ENCODE measurements at regions not wholly inside any gene's neighbourhood (a gene's known extent, or its start where the extent isn't known, plus 50 kb on each side); places are given as distances from the start of the nearest gene placed in this dataset.

DNA sequence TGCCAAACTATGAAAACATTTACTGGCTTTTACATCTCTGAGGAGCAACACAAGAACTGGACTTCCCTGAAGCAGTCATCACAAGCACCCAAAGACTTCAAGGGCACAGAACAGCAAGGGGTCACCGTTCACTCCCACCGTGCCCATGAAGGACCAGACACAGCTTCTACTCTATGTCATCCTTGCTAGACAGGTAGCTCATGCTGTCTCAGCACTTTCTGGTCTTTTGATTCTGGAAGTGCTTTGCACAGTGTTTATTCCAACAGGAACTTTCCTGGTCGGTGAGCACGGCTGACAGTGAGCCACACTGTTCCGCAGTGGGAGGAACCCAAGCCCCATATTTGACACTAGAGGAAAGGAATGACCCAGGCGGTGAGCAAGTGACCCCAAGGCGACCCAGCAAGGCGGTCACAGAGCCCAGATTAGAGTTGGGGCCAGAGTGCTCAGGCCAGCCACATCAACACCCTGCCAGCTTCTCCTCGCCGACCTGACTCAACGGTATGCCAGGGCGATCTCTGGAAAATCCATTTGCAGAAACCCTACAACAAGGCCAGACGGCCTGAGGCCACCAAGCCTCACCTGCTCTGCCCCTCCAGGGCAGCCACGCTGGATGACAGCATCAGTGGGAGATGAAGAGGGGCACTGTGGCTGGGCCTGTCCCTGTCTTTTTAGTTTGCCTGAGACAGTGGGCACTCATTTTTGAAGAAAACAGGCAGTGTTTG is 318.6 kb downstream of the TCERG1L start:
- no peak for DNase-seq

DNA sequence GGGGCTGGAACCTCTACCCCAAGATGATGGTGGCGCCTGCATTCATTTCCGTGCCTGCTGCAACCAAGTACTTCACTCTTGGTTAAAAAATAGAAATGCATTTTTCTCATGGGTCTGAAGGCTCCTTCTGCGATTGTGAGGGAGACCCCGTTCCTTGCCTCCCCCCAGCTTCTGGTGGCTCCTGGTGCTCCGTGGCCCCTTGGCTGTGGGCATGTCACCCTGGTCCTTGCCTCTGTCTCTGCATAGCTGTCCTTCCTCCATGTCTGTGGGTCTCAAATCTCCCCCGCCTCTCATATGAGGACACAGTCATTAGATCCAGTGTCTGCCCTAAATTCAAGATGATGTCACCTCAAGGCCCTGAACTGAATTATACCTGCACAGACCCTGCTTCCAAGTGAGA is 317.9 kb downstream of the TCERG1L start:
- DNase-seq, result no peak

DNA sequence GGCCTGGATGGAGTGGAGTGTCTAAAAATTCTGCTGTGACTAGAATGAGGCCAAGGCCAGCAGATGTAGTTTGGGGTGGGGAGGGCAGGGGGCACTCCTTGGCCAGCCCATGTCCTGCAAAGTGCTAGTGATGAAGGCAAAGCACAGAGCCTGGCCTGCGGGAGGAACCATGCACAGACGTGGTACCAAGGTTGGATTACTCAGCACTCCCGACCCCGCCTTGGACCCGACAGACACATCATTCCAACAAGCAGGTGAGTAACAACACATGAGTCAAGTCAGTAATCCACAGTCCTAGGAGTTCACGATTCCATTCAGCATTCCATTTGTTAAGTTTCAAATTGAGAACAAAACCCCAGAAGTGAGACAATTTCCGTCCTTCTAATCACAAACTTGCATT is 317.3 kb downstream of the TCERG1L start:
- DNase-seq, result no peak

DNA sequence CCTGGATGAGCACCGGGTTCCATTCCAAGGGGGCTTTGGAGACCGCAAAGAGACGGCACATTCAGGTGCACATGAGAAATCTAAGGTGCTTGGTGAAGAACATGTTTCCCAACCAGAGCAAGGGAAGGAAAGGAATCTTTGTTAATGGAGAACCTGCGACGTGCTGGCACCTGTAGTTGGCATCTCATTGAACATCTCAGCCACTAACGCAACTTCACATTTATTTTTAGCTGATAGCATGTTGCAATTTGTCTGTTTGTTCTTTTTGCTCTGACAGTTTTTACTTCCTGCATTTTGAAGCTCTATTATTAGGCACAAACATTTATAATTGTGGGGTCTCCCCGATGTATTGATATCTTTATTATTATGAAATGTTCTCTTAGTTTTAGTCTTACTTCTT is 316.7 kb downstream of the TCERG1L start:
- no peak for DNase-seq

DNA sequence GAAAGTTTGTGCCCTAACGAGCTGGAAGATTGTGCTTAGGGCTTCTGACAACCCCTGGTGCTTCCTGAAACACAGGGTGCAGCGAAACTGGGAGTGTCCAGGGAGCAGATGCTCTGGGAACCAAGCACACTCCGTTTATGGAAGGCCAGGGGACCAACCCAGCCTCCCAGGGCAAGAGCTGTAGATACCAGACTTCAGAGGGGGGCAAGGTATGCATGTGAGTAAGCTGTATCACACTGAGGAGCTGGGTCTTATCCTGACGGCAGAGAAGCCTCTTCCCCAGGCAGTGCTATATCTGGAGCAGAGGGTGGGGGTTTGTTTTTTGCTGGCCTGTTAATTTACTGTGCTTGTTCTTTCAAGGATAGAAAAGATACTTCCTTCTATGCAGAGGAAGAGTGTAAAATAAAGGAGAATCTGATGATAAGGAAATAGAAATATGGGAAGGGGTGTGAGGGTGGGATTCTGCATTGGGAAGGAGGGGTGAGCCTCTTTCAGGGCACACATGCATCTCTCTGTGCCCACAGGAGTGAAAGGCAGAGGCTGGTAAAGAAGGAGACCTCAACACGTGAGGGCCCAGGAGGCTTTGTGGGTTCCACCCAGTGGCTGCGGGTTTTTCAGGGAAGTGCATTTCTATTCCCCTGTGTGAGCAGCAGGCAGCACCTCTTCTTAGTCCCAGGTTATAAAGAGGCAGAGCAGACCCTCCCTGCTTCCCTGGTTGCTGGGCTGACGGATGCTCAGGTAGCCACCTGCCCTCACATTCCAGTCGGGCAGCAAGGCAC is 314.1 kb downstream of the TCERG1L start:
- no peak for DNase-seq

DNA sequence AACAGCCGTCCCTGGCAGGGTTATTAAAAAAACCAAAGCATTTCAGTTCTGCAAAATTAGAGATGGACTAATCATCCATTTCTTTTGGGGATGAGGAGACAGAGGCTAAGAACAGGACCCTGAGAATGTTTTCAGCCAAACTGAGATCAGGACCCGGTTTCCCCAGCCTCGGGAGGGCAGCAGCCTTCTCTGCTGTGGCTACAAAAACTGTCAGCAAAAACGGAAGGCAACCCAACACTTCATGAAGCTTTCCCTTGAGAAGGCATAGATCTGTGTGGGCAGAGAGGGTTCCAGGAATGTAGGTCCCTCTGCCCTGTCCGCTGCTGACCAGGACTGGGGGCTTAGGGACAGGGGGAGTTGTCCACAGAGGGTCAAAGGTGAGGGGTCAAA is 313.5 kb downstream of the TCERG1L start:
- DNase-seq, result no peak

DNA sequence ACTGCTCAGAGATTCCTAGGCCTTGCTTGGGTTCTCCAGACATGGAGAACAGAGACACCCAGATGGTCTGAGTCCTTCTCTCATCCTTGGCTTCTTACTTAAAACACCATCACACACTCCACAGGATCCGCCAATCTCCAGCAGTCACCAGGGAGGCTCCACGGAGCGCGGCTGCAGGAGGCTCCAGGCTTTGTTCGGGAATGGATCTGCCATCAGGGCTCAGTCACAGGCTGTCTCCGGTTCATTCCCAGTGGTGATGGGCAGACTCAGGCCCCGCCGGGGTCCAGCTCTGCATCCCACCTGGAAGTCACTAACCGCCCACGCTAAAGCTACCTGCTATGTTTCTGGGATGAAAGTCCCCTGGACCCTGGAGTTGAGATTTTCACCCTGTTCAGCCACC is 312.9 kb downstream of the TCERG1L start:
- DNase-seq, result no peak

DNA sequence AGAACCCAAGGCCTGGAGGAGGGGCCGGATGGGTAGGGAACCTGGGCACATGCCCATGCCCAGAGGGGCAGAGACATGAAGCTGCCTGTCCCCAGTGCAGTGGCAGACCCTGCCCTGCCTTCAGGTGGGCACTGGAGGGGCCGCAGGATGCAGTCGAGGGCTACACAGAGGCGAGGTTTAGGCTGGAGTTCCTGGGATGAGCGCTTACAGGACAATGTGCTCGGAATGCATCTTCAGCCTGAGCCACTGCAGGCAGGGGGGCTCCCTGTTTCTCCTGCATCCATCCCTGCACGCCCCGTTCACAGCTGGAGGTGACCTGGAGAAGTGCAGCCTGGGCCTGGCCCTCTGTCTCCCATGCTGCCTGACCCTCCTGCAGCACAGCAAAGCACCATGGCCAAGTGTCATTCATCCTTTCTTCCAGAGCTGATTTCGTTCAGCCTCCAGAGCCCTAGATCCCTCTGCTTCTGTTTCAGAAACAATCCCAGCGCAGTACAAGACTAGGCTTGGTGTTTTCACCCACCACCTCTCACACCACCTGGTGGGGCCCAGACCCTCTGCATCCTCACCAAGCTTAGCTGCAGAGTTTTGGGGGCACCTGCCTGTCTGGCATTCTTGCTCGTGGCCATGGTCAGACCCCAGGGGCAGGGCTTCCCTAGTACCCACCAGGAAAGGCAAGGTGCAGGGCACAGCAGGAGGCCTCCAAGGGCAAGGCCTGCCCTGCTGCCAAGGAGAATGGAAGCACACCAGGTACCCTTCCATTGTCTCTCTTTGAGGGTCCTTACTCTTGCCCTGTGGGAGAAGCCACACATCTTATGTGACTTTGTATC is 311.9 kb downstream of the TCERG1L start:
- no peak for DNase-seq

DNA sequence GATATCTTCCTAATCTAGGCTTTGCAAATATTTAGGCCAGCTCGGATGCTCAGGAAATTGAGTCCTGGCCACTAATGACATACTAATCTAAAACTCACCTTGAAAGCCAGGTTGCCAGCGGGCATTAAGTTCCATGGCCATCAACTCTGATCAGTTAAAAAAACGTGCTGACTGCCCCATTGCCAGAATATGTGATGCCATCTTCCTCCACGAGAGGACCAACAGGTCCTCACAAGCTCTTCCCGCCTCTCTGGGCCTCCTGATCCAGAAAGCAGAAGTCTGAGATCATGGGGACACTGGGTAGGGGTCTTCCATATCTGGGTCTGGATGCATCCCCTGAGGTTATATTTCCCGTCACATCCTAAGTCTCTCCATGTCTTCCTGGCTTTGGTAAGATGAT is 311.3 kb downstream of the TCERG1L start:
- no peak for DNase-seq

DNA sequence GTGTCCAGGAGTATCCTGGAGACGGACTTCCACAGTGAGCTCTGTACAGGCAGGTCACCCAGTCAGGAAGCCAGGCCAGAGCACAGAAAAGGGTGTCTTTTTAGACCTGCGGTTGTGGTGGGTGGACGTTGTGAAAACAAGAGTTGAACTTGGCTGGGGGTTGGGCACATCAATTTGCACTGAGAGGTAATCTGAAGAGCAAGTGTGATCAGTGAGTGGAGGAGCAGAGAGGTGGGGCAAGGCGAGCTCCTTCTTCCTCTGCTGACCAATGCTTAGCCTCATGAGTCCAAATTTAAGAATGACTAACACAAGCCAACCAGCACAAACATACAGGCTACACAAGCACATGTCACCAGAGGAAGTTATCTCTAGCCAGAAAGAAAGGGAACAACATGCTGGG is 310.8 kb downstream of the TCERG1L start:
- no peak for DNase-seq

DNA sequence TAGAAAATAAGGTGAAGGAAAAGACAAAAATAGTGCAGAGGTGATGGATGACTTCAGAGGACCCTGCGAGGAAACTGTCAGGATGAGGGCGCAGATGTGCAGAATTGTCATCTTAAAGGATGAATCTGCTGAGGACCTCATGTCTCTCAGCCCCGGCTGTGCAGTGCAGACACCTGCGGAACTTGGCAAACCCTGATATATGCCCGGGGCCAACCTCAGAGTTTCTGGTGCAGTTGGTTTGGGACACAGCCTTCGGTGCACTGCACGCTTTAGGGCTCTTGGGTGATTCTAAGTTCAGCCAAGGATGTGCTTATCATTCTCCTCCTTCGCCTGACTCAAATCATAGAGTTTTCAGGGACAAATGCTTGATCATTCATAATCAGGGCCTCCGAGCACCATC is 310.1 kb downstream of the TCERG1L start:
- DNase-seq, result no peak

DNA sequence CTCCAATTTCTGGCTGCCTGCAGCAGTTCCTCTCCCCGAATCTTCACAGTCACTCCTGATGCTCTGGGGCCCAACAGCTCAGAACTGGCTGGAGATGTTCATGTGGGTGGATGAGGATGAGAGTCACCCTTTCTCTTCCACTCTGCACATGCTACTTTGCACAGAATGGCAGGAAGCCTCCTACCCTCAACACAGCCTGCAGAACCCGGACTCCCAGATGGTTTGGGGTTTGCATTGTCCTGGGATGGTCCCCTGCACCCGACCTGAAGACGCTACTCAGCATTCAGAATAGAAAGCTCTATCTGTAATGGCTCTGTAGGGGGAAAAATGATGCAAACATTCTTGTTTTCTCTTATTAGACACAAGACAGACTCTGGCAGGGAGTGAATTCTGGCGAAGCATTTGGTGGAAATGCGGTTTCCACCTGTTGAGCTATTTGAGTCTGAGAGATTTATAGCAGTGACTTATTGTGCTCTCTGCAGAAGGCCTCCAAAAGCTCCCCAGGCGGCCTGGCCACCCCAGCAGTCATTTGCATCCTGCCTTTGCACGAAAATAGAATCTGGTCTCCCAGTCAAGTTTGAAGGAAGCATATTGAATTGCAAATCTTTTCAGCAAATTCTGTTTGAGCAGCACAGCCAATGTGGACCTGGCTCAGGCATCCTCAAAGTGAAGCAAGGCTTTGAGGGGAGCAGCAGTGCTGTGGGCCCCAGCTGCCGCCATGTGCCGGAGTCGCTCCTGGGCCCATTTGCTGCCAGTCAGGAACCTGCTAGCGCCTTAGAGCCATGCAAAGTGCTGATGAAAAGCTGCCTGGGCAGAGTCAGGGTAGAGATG is 309.3 kb downstream of the TCERG1L start:
- DNase-seq, result no peak

DNA sequence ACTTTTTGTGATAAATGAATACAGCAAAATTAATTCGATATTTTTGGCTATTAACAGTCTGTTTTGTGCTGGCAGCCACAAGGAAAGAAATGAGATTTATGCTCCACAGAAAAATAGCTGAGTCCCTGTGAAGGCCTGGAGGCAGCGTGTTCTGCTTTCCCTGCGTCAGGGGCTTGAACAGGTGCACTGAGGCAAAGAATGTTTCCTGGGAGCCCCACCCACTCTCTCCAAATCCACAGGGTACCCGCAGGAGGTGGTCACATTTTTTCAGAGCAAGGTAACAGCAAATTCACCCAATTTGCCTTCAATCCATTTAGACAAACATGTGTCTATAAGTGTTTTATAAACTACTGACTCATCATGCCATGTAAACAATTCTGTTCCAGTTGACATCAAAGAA is 308.1 kb downstream of the TCERG1L start:
- no peak for DNase-seq

DNA sequence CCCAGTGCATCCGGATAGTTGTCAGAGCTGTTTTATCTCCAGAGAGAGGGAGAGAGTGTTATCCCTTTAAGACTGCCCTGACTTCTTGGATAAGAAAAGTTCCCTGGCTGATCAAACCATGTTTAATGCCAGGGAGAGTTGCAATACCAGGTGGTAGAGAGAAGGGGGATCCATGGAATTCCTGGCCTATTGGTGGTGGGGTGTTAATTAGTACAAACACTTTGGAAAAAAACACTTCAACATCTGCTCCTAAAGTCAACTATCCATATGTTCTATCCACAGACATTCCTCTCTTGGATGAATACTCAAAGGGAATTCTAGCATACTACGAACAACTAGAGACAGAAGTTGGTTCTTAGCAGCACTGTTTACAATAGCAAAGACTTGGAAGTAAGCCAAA is 307.2 kb downstream of the TCERG1L start:
- DNase-seq, result peak; percentile 57

DNA sequence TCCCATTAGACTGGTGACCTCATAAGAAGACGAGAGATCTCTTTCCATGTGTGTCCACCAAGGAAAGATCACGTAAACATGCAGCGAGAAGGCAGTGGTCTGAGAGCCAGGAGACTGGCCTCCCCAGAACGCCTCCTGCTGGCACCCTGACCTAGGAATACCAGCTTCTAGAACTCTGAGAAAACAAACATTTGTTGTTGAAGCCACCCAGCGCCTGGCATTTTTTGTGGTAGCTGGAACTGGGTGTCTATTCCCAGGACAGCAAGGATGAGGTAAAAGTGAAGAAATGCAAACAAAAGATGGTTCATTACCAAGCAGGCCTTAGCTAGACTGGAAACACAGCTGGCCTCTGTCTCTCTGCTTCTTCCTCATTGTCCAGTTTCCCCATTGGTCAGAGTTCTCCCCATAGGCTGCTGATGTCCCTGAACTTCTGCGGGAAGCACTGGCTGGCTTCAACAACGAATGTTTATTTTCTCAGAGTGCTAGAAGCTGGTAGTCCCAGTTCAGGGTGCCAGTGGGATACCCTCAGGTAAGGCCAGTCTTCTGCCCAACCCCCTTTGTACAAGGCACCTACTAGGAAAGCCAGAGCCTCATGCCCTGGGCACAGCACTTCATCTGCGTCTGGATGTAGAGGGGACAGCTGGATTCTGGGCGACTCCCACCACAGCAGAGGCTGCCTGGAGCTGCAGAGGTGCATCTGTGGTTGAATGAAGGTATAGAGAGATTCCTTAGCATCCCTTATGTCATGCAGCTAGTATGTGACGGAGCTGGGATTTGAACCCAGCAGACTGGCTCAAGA is 304.9 kb downstream of the TCERG1L start:
- DNase-seq, result no peak

DNA sequence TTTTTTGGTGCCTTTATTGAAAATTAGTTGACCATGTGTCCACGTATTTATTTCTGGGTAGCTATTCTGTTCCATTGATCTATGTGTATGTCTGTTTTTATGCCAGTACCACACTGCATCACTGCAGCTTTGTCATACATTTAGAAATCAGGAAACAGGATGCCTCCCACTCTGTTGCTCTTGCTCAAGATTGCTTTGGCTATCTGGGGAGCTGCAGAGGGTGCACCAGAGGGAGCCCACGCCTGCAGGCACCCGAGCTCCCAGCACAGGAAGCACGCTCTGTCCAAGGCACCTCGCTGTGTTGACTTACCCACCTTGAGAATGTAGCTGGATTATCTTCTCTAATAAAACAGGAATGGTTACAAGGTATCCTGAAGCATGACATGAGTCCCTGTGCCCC is 301.7 kb downstream of the TCERG1L start:
- no peak for DNase-seq

DNA sequence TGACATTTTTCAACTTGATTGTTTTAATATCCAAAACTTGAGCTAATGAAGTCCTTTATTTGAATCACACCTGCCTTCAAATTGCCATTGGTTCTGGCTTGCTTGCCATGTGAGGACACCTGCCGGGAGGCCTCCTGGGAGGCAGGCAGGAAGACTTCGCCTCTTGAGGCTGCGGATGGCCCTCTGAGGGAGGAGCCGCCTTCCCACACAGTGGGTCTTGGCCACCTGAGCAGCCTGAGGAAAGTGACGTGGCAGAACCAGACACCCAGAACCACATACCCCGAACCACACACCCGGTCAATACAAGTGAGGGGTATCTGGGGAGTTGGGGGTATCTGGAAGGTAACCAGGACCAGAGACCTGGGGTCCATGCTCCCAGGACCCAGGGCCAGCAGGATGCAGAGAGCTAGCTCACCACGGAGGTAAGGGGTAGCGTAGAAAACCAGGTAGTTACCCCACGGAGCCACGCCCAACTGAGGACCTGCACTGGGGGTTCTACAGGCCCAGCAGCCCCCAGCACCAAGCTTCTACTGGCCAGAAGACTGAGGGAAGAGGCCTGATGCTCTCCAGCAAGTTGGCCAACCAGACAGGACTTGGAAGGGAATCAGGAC is 300.5 kb downstream of the TCERG1L start:
- DNase-seq, result no peak

DNA sequence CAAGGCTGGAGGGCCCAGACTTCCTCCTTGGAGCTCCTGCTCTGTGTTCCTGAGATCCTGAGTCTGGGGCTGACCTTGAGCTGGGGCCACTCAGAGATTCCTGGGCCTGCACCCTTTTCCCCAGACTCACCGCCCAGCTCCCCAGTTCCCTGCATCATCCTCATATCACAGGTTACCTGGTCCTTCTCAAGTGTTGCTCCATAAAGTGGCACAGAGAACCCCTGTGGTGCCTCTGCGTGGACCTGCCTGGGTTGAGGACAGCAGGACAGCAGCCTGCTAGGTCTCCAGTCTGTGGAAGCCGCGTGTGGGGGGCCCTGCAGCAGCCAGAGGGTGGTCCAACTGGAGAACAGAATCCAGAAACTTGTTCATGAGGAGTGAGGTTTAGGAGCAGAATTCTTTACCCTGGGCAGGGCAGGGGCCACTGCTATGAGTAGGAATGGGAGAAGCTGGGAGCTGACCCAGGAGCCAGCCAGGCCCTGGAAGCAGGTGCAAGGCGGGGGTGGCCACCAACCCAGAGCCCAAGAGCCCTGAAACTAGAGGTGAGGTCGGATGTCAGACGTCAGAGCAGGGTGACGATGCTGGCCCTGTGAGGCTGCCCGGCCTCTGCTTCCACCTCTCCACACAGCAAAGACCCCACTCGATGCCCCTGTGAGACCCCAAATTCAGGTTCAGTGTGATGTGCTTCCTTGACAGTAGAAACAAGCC is 299.4 kb downstream of the TCERG1L start:
- DNase-seq, result no peak

DNA sequence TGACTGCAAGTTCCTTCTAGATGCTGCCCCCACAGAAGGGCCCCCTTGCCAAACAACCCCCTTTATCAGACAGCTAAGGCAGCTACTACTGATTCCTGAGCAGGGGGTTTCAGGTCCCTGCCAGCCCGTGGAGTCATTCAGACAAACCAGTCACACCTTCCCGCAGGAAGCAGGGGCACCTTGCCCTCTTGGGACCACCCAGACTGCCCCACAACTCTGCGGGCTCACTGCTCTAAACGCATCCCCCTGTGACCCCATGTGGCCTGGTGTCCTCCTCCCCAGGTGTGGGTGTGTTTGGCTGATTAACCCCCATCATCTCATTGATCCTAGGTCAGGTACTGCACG is 298.9 kb downstream of the TCERG1L start:
- no peak for DNase-seq

DNA sequence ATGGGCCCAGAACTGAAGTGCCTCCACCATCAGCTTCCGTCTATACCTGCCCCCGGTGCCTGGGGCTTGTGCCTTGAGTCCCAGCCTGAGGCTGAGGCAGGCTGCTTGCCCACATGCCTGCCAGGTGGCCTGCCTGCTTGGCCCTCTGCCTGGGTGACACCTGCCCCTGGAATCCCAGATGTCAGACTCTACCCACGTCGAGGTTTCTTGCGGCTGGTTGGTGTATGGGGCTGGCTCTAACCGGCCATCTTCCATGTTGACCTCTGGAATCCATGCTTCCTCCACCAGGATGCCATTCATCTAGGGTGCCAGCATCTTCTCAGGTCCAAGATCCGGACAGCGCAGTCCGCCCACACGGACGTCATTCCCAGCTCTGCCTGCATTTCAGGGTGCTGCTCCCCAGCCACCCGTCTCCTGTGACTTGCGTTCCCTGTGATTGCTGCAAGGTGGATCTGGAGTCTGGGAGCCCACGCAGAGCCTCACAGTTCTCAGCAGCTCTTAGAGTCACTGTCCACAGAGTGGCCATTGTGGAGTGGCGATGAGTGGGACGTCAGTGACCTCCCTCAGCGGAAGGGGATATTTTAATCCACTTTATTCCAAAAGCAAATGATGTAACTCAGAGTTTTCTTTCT is 298.1 kb downstream of the TCERG1L start:
- no peak for DNase-seq

DNA sequence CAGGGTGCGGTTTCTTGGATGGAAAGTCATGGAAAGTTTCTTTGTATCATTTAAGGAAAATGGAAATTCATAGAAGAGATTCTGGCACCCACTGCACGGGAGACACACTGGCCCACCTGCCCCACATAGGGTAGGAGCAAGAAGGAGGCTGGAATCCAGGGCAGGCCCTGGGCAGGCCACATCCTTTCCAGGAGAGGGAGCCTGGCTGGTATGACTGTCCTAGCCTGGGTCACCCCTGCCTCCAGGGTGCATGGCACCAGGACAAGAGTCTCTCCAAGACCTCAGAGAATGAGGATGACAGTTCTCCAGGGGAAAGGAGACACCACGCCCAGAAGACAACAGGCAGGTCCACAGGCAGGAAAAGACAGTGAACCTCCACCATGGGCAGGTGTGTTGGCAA is 297.2 kb downstream of the TCERG1L start:
- no peak for DNase-seq

All from NCI-H524 treated with DMSO at 0.1 percent for 48 hours (cell line).